NCI-H524 (cell line): ENCODE measurements at regions not wholly inside any gene's neighbourhood (a gene's known extent, or its start where the extent isn't known, plus 50 kb on each side); places are given as distances from the start of the nearest gene placed in this dataset.
"Not testable (repeated sequence)": the region's sequence is repeated elsewhere in the genome, so short reads cannot be mapped to it uniquely, and the experiment has no call there.

Experiments
- DNase-seq, 2 experiments: peaks; one replicate each; lab custom pipeline; 2025; lab: John Stamatoyannopoulos, UW

DNA sequence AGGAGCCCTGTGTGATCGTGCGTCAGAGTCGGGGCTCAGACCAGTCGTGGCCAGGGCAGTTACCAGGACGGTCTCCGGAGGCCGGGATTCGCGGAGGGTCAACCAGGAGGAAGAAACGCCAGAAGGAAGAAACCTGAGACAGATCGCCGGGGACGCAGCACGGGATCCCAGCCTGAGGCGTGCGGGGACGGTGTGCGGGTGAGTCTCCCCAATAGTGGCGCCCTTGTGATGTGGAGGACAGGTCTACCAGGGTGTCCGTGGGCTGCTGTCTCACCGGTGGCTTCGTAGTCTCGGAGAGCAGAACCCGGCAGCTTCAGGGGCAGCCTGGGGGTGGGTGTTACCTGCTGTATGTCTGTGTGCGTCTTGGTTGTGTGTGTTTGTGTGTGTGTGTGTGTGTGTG is 1399.1 kb upstream of the PCDH10 start:
- DNase-seq, result not testable (repeated sequence)

- DNase-seq, result not testable (repeated sequence)
Measured at GRCh38 chr4:131750469-131750868, 1398.6 kb upstream of the PCDH10 start.

GRCh38 chr4:131762234-131762633 is 1386.9 kb upstream of the PCDH10 start:
- not testable (repeated sequence) for DNase-seq

DNA sequence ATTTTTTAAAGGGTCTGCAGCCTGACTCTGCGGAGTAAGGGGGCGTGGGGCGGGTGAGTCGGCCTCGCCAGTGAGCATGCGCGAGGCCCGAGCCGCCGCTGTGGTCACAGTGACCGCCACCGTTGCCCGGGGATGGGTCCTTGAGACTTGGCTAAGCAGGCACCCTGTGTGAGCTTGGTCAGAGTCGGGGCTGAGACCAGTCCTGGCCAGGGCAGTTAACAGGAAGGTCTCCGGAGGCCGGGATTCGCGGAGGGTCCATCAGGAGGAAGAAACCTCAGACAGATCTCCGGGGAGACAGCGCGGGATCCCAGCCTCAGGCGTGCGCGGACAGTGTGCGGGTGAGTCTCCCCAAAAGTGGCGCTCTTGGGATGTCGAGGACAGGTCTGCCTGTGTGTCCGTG is 1384.4 kb upstream of the PCDH10 start:
- DNase-seq, result no peak

- DNase-seq, result not testable (repeated sequence)
Measured at GRCh38 chr4:131774382-131774781, 1374.7 kb upstream of the PCDH10 start.

GRCh38 chr4:131810565-131810964 is 1338.5 kb upstream of the PCDH10 start:
- DNase-seq, result peak in 1 of 2 experiments; percentile 6
